ENCODE measurements at regions not wholly inside any gene's neighbourhood (a gene's known extent, or its start where the extent isn't known, plus 50 kb on each side); places are given as distances from the start of the nearest gene placed in this dataset.

- TF ChIP-seq CTCF (IDR thresholded peaks at IDR 0.05; ENCODE audit: low read depth, low read length): no peak
- TF ChIP-seq POLR2A (IDR thresholded peaks at IDR 0.05; ENCODE audit: extremely low read depth, insufficient read length): no peak
- no peak for TF ChIP-seq MYC (IDR thresholded peaks at IDR 0.05; ENCODE audit: low read depth, low read length)
- TF ChIP-seq MAX (IDR thresholded peaks at IDR 0.05; ENCODE audit: low read depth, low read length): no peak
- no peak for DNase-seq (ENCODE audit: low read depth)
- no peak overlapping the region for H3K4me3 ChIP-seq (ENCODE audit: low read depth, low read length)
These were observed 420.6 kb upstream of the CNTN5 start for GRCh38 chr11:98600103-98600502.

- H3K4me3 ChIP-seq (ENCODE audit: low read depth, low read length): no peak overlapping the region
- TF ChIP-seq MAX (IDR thresholded peaks at IDR 0.05; ENCODE audit: low read depth, low read length) (no peak), CTCF (IDR thresholded peaks at IDR 0.05; ENCODE audit: low read depth, low read length) (no peak), POLR2A (IDR thresholded peaks at IDR 0.05; ENCODE audit: extremely low read depth, insufficient read length) (no peak), MYC (IDR thresholded peaks at IDR 0.05; ENCODE audit: low read depth, low read length) (no peak)
- peak; percentile 3 for DNase-seq (ENCODE audit: low read depth)
These were observed 419.7 kb upstream of the CNTN5 start for GRCh38 chr11:98600786-98601773.

GRCh38 chr11:98616098-98616655 is 404.6 kb upstream of the CNTN5 start:
- no peak overlapping the region for H3K4me3 ChIP-seq (ENCODE audit: low read depth, low read length)
- DNase-seq (ENCODE audit: low read depth): no peak
- no peak for TF ChIP-seq MAX (IDR thresholded peaks at IDR 0.05; ENCODE audit: low read depth, low read length)
- no peak for TF ChIP-seq CTCF (IDR thresholded peaks at IDR 0.05; ENCODE audit: low read depth, low read length)
- no peak for TF ChIP-seq POLR2A (IDR thresholded peaks at IDR 0.05; ENCODE audit: extremely low read depth, insufficient read length)
- TF ChIP-seq MYC (IDR thresholded peaks at IDR 0.05; ENCODE audit: low read depth, low read length): no peak

- H3K4me3 ChIP-seq (ENCODE audit: low read depth, low read length): no peak overlapping the region
- no peak for DNase-seq (ENCODE audit: low read depth)
- no peak for TF ChIP-seq POLR2A (IDR thresholded peaks at IDR 0.05; ENCODE audit: extremely low read depth, insufficient read length)
- TF ChIP-seq MYC (IDR thresholded peaks at IDR 0.05; ENCODE audit: low read depth, low read length): no peak
- no peak for TF ChIP-seq CTCF (IDR thresholded peaks at IDR 0.05; ENCODE audit: low read depth, low read length)
- TF ChIP-seq MAX (IDR thresholded peaks at IDR 0.05; ENCODE audit: low read depth, low read length): no peak
These were observed 399.0 kb upstream of the CNTN5 start for GRCh38 chr11:98621767-98622166.

GRCh38 chr11:98625526-98625925 is 395.2 kb upstream of the CNTN5 start:
- no peak overlapping the region for H3K4me3 ChIP-seq (ENCODE audit: low read depth, low read length)
- no peak for DNase-seq (ENCODE audit: low read depth)
- TF ChIP-seq MAX (IDR thresholded peaks at IDR 0.05; ENCODE audit: low read depth, low read length) (no peak), POLR2A (IDR thresholded peaks at IDR 0.05; ENCODE audit: extremely low read depth, insufficient read length) (no peak), CTCF (IDR thresholded peaks at IDR 0.05; ENCODE audit: low read depth, low read length) (no peak), MYC (IDR thresholded peaks at IDR 0.05; ENCODE audit: low read depth, low read length) (no peak)

Data from NB4 (cell line).